ENCODE measurements at regions not wholly inside any gene's neighbourhood (a gene's known extent, or its start where the extent isn't known, plus 50 kb on each side); places are given as distances from the start of the nearest gene placed in this dataset.

DNA sequence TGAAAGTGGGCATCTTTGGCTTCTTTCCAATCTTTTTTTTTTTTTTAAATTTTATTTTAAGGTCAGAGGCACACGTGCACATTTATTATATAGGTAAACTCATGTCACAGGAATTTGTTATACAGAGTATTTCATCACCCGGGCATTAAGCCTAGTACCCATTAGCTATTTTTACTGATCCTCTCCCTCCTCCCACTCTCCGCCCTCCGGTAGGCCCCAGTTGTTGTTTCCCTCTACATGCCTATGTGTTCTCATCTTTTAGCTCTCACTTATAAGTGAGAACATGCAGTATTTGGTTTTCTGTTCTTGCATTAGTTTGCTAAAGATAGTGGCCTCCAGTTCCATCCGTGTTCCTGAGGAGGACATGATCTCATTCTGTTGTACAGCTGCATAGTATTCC, 108.5 kb downstream of the CYB561 start:
- DNase-seq (ENCODE audit: low read depth) = no peak
- CTCF ChIA-PET = interaction anchor here (0.6 to 0.7 kb wide), 4 partner anchors 11 to 1215 kb away, joined by 3 to 5 read pairs (median 4); no protein-coding TSS in a partner anchor
- peaks cover 3% of the 10 kb centered on the region for H3K36me3 ChIP-seq (ENCODE audit: control insufficient read depth, insufficient read depth, low read length)
- POLR2A ChIA-PET = no interaction called here
- TF ChIP-seq, protein P1, sequence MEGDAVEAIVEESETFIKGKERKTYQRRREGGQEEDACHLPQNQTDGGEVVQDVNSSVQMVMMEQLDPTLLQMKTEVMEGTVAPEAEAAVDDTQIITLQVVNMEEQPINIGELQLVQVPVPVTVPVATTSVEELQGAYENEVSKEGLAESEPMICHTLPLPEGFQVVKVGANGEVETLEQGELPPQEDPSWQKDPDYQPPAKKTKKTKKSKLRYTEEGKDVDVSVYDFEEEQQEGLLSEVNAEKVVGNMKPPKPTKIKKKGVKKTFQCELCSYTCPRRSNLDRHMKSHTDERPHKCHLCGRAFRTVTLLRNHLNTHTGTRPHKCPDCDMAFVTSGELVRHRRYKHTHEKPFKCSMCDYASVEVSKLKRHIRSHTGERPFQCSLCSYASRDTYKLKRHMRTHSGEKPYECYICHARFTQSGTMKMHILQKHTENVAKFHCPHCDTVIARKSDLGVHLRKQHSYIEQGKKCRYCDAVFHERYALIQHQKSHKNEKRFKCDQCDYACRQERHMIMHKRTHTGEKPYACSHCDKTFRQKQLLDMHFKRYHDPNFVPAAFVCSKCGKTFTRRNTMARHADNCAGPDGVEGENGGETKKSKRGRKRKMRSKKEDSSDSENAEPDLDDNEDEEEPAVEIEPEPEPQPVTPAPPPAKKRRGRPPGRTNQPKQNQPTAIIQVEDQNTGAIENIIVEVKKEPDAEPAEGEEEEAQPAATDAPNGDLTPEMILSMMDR (IDR thresholded peaks at IDR 0.05; ENCODE audit: insufficient read depth, low read depth, low read length) = no peak
- H3K4me3 ChIP-seq (ENCODE audit: low read depth, low read length) = no peak overlapping the region
- H3K27me3 ChIP-seq (ENCODE audit: control insufficient read depth, insufficient read depth, low read length) = no peaks in the 10 kb centered on the region

DNA sequence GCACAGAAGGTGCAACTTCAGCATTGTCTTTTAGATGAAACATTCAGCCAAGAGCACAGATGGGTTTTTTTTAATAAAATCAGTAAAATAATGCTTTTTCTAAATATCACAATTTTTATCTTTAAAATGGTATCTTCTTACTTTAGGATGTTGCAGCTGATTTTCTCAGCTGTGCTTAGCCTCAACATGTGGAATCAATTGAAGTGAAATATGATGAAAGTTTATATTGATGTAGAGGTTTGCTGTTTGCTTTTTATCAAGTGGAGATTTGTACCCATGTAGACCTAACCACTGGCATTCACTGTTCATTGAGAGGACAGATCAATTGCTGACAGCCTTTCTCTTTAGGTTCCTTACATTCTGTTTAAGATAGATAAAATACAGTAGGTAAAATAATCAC, 107.8 kb downstream of the CYB561 start:
- TF ChIP-seq, protein P1 (IDR thresholded peaks at IDR 0.05; ENCODE audit: insufficient read depth, low read depth, low read length) = no peak
- peaks cover 3% of the 10 kb centered on the region for H3K36me3 ChIP-seq (ENCODE audit: control insufficient read depth, insufficient read depth, low read length)
- no peaks in the 10 kb centered on the region for H3K27me3 ChIP-seq (ENCODE audit: control insufficient read depth, insufficient read depth, low read length)
- DNase-seq (ENCODE audit: low read depth) = no peak
- POLR2A ChIA-PET = no interaction called here
- CTCF ChIA-PET = no interaction called here
- no peak overlapping the region for H3K4me3 ChIP-seq (ENCODE audit: low read depth, low read length)

DNA sequence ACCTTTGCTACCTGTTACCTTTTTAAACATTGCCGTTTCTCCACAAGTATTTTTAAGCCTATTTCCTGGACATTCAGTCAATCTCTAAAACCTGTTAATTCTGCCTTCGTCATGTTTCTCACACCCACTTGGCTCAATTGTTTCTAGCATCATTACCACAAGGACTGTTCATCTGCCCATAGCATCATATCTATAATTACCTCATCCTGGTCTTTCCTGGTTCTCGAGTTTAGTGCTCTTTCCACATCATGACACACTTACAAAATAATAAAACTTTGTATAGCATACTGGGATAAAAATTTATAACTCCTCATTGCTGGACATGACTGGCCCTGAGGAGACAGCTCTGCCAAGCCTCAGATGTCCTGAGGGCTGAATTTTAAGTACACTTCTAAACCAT, 104.8 kb downstream of the CYB561 start:
- peaks cover 3% of the 10 kb centered on the region; the same call in 1 of the 2 replicates for H3K36me3 ChIP-seq (ENCODE audit: control insufficient read depth, insufficient read depth, low read length)
- no peak overlapping the region for H3K4me3 ChIP-seq (ENCODE audit: low read depth, low read length)
- POLR2A ChIA-PET = no interaction called here
- CTCF ChIA-PET = interaction anchor here (1.6 kb wide), 1 partner anchor 8 kb away, joined by 4 read pairs; no protein-coding TSS in a partner anchor
- TF ChIP-seq, protein P1 (IDR thresholded peaks at IDR 0.05; ENCODE audit: insufficient read depth, low read depth, low read length) = no peak
- DNase-seq (ENCODE audit: low read depth) = no peak
- H3K27me3 ChIP-seq (ENCODE audit: control insufficient read depth, insufficient read depth, low read length) = no peaks in the 10 kb centered on the region

DNA sequence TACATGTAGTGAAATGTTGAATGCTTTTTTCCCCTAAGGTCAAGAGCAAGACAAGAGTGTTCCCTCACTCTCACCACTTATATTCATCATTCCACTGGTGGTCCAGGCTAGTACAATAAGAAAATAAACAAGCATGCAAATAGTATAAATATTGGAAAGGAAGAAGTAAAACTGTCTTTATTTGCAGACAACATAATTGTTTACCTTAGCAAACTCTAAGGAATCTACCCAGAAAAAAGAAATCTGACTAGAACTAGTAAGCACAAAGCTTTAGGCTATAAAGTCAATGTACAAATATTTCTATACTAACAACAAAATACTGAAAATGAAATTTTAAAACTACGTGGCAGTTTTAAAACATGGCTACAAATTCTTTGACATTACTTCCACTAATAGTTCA, 101.7 kb downstream of the CYB561 start:
- ChIA-PET POLR2A (no interaction called here), CTCF (no interaction called here)
- DNase-seq (ENCODE audit: low read depth) = no peak
- H3K27me3 ChIP-seq (ENCODE audit: control insufficient read depth, insufficient read depth, low read length) = no peaks in the 10 kb centered on the region
- peaks cover 3% of the 10 kb centered on the region; the same call in 1 of the 2 replicates for H3K36me3 ChIP-seq (ENCODE audit: control insufficient read depth, insufficient read depth, low read length)
- H3K4me3 ChIP-seq (ENCODE audit: low read depth, low read length) = no peak overlapping the region
- TF ChIP-seq, protein P1 (IDR thresholded peaks at IDR 0.05; ENCODE audit: insufficient read depth, low read depth, low read length) = no peak

DNA sequence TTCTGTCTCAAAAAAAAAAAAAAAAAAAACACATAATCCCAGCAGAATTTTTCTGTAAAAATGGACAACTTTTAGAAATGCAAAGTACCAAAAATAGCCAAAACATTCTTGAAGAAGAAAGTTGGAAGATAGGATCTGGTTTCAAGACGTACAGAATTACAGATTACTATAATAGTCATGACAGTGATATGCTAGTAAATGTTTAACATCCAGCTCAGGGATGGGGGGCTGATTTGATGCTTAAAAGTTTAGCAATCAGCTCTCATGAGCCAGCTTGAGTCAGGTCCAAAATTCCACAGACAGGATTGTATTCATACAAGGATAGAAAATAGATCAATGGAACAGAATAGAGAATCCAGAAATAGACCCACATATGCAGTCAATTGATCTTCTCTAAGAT, 100.5 kb downstream of the CYB561 start:
- Histone ChIP-seq H3K4me3 (ENCODE audit: low read depth, low read length) (no peak overlapping the region), H3K27me3 (ENCODE audit: control insufficient read depth, insufficient read depth, low read length) (no peaks in the 10 kb centered on the region), H3K36me3 (ENCODE audit: control insufficient read depth, insufficient read depth, low read length) (peaks cover 1% of the 10 kb centered on the region; the same call in 1 of the 2 replicates)
- TF ChIP-seq, protein P1 (IDR thresholded peaks at IDR 0.05; ENCODE audit: insufficient read depth, low read depth, low read length) = no peak
- ChIA-PET POLR2A (no interaction called here), CTCF (no interaction called here)
- DNase-seq (ENCODE audit: low read depth) = peak; percentile 27

All from BJ (cell line).